ENCODE measurements at regions not wholly inside any gene's neighbourhood (a gene's known extent, or its start where the extent isn't known, plus 50 kb on each side); places are given as distances from the start of the nearest gene placed in this dataset.

GRCh38 chr6:19319005-19319404, 518.2 kb upstream of the ID4 start:
- FAIRE-seq, result no peak
- Histone ChIP-seq H3K4me1 (ENCODE audit: control insufficient read depth, extremely low read depth, insufficient read depth, low read length) (no peaks in the 10 kb centered on the region), H3K9me3 (replicated peaks; ENCODE audit: control insufficient read depth, insufficient read depth, low read length) (peaks cover 3% of the 10 kb centered on the region), H4K20me1 (replicated peaks; ENCODE audit: control insufficient read depth, extremely low read depth, insufficient read depth, low read length) (no peaks in the 10 kb centered on the region), H3K4me2 (ENCODE audit: insufficient read depth, low read length) (no peak overlapping the region), H3K79me2 (ENCODE audit: control insufficient read depth, insufficient read depth, low read length) (no peaks in the 10 kb centered on the region), H3K4me3 (replicated peaks in 1 of 3; ENCODE audit: insufficient read depth in 1 of 3, low read depth in 1 of 3, low read length in 3 of 3) (no peak overlapping the region), H3K9ac (replicated peaks; ENCODE audit: extremely low read depth, insufficient read depth, low read length) (no peak overlapping the region), H3K27ac (ENCODE audit: insufficient read depth, low read depth, low read length) (no peak overlapping the region), H3K36me3 (ENCODE audit: control insufficient read depth in 2 of 2, extremely low read depth in 1 of 2, insufficient read depth in 2 of 2, low read length in 2 of 2) (no peaks in the 10 kb centered on the region), H3K27me3 (ENCODE audit: control insufficient read depth in 2 of 2, insufficient read depth in 2 of 2, low read length in 2 of 2) (no peaks in the 10 kb centered on the region), H2AFZ (ENCODE audit: low read depth, low read length) (no peak overlapping the region), H3K9me1 (replicated peaks; ENCODE audit: control insufficient read depth, extremely low read depth, insufficient read depth, low read length) (no peaks in the 10 kb centered on the region)
- BruUV-seq (replicated peaks), result no TSS peak
- dilution Hi-C loops (cut with MboI; ENCODE audit: extremely low pct_ligation_motif_present, low sequenced_read_pairs), result no loop called here
- ChIA-PET CTCF (no interaction called here), POLR2A (no interaction called here)
- intact Hi-C loops (cut with micrococcal nuclease), result no loop called here
- TF ChIP-seq JUN (IDR thresholded peaks at IDR 0.05; ENCODE audit: borderline replicate concordance, insufficient read depth, insufficient read length, low read depth) (no peak), POLR2A (IDR thresholded peaks at IDR 0.05; ENCODE audit: low read depth, low read length) (no peak), FOS (IDR thresholded peaks at IDR 0.05; ENCODE audit: borderline replicate concordance, insufficient read depth, low read length) (no peak), MAX (IDR thresholded peaks at IDR 0.05; ENCODE audit: insufficient read depth, insufficient read length) (no peak), EZH2 (IDR thresholded peaks at IDR 0.05; ENCODE audit: borderline replicate concordance, low read depth, low read length, severe bottlenecking) (no peak), GATA2 (IDR thresholded peaks at IDR 0.05; ENCODE audit: insufficient read depth, insufficient read length, low read depth, low read length) (no peak), MYC (IDR thresholded peaks at IDR 0.05; ENCODE audit: low read depth, low read length) (no peak), CTCF (IDR thresholded peaks at IDR 0.05; ENCODE audit: extremely low read depth in 1 of 2, insufficient read depth in 1 of 2, low read depth in 1 of 2, low read length in 2 of 2) (no peak), POLR2AphosphoS5 (IDR thresholded peaks at IDR 0.05; ENCODE audit: insufficient read depth, low read depth, low read length) (no peak)
- no peak for DNase-seq (ENCODE audit: low read depth, low spot score)

Data from endothelial cell of umbilical vein (primary cell).